HG03066 (cell line): ENCODE measurements at regions not wholly inside any gene's neighbourhood (a gene's known extent, or its start where the extent isn't known, plus 50 kb on each side); places are given as distances from the start of the nearest gene placed in this dataset.

ENCODE experiments used
- ATAC-seq: cut with Tn5 transposase; IDR thresholded peaks from one replicate; pipeline ENCODE4 v1.9.1; 2021; ENCODE audit warnings: low read depth; ENCODE audit not compliant: unreplicated experiment

GRCh38 chr12:97082029-97082428 lies 175.0 kb downstream of the NEDD1 start:
- no peak for ATAC-seq

GRCh38 chr12:97093187-97093683 lies 186.2 kb downstream of the NEDD1 start:
- ATAC-seq = no peak

GRCh38 chr12:97097734-97098133 lies 190.7 kb downstream of the NEDD1 start:
- no peak for ATAC-seq

- no peak for ATAC-seq
Measured at GRCh38 chr12:97109441-97109840, 202.4 kb downstream of the NEDD1 start.

GRCh38 chr12:97112136-97112535 lies 205.1 kb downstream of the NEDD1 start:
- ATAC-seq = no peak

- ATAC-seq = no peak
Measured at GRCh38 chr12:97118796-97119375, 211.8 kb downstream of the NEDD1 start.

GRCh38 chr12:97127061-97127460 lies 220.0 kb downstream of the NEDD1 start:
- no peak for ATAC-seq

- ATAC-seq = no peak
Measured at GRCh38 chr12:97131220-97131981, 224.3 kb downstream of the NEDD1 start.

- ATAC-seq = no peak
Measured at GRCh38 chr12:97132270-97132669, 225.2 kb downstream of the NEDD1 start.

GRCh38 chr12:97134495-97134894 lies 227.4 kb downstream of the NEDD1 start:
- ATAC-seq = no peak

- no peak for ATAC-seq
Measured at GRCh38 chr12:97140355-97140754, 233.3 kb downstream of the NEDD1 start.

GRCh38 chr12:97142737-97143410 lies 235.8 kb downstream of the NEDD1 start:
- no peak for ATAC-seq

GRCh38 chr12:97148941-97149559 lies 242.0 kb downstream of the NEDD1 start:
- peak; percentile 98 for ATAC-seq

GRCh38 chr12:97151481-97151880 lies 244.4 kb downstream of the NEDD1 start:
- no peak for ATAC-seq

GRCh38 chr12:97159377-97159776 lies 252.3 kb downstream of the NEDD1 start:
- no peak for ATAC-seq

- no peak for ATAC-seq
Measured at GRCh38 chr12:97160277-97160676, 253.2 kb downstream of the NEDD1 start.

GRCh38 chr12:97162173-97162572 lies 255.1 kb downstream of the NEDD1 start:
- no peak for ATAC-seq

- no peak for ATAC-seq
Measured at GRCh38 chr12:97164936-97165335, 257.9 kb downstream of the NEDD1 start.

- no peak for ATAC-seq
Measured at GRCh38 chr12:97167598-97167997, 260.5 kb downstream of the NEDD1 start.

GRCh38 chr12:97168804-97169203 lies 261.7 kb downstream of the NEDD1 start:
- no peak for ATAC-seq

GRCh38 chr12:97169889-97170567 lies 263.0 kb downstream of the NEDD1 start:
- ATAC-seq = no peak
